AG09319 (cell line): ENCODE measurements at regions not wholly inside any gene's neighbourhood (a gene's known extent, or its start where the extent isn't known, plus 50 kb on each side); places are given as distances from the start of the nearest gene placed in this dataset.

Source experiments
- DNase-seq: peaks from one replicate; pipeline ENCODE4 v3.0.0-alpha.2; 2010; ENCODE audit warnings: low read depth; ENCODE audit errors: extremely low read depth
- TF ChIP-seq, protein P1 (sequence below): IDR thresholded peaks from 2 replicates; pipeline ENCODE4 v1.5.1; 2011; ENCODE audit warnings: low read depth, mild to moderate bottlenecking, inconsistent platforms, low read length, moderate library complexity

DNA sequence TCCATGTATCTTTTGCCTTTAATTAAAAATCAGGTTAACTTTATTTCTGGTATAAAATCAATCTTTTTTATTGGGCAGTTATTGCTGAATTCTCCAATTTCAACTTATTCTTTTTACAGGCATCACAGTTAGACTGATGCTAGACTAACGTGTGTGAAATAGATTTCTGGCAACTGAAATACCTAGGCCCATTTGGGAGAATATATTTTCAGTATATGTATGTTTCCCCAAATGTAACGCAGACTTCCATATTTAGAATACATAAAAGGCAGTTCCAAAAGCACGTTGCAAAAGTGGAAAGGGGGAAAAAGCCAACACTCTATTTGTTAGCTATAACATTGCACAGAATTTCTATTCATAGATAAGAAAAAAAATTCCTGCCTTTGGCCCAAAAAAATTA lies 297.0 kb downstream of the ATP23 start:
- TF ChIP-seq, protein P1, sequence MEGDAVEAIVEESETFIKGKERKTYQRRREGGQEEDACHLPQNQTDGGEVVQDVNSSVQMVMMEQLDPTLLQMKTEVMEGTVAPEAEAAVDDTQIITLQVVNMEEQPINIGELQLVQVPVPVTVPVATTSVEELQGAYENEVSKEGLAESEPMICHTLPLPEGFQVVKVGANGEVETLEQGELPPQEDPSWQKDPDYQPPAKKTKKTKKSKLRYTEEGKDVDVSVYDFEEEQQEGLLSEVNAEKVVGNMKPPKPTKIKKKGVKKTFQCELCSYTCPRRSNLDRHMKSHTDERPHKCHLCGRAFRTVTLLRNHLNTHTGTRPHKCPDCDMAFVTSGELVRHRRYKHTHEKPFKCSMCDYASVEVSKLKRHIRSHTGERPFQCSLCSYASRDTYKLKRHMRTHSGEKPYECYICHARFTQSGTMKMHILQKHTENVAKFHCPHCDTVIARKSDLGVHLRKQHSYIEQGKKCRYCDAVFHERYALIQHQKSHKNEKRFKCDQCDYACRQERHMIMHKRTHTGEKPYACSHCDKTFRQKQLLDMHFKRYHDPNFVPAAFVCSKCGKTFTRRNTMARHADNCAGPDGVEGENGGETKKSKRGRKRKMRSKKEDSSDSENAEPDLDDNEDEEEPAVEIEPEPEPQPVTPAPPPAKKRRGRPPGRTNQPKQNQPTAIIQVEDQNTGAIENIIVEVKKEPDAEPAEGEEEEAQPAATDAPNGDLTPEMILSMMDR: no peak
- DNase-seq: no peak

DNA sequence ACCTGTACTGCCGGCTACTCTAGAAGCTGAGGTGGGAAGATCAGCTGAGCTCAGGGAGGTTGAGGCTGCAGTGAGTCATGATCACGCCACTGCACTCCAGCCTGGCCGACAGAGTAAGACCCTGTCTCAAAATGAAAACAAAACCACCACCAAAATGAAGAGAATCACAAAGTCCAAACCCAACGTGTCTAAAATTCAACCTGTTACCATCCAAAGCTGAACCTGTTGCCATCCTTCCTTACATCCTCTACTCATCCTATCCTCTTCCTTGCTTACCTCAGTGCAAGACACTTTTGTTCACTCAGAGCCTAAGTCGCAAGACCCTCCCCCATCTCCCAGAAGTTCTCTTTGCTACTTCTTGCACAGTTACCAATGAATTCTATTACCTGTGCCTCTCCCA lies 299.7 kb downstream of the ATP23 start:
- TF ChIP-seq, protein P1: no peak
- DNase-seq: no peak

DNA sequence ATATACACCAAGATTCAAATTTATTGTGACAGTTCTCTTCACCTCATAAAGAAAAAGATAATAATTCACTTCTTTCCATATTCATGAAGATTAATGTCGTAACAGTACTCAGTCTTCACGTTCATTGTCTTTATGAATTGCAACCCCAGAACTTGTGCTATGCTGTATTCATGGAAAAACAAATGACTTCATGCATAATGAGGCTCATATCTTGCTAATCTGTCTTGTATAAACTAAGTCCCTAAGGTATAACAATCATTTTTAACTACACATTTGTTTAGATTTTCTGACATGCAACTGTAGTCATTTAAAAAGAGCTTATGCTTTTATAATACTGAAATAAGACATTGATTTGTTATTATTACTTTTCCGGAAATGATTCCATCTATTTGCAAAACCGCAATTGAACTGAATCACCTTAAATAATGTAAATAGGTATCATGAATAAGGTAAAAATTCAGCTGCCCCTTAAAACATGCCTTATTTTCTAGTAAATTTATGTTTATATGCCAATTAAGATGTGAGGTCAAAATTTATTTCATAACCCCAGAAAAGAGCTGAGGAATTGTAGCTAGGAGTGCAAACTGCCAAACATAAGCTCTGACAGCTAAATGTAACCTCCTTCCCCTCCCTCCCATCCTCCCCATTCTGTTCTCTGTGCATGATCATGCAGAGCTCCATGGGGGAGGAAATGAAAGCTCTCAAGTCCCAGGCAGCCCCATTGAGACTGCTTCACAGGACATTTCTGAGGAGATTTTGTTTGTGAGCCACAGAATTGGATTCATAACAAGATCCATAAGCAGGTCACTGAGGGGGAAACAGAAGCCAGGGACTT lies 301.6 kb downstream of the ATP23 start:
- DNase-seq: peak; percentile 11
- TF ChIP-seq, protein P1: no peak

DNA sequence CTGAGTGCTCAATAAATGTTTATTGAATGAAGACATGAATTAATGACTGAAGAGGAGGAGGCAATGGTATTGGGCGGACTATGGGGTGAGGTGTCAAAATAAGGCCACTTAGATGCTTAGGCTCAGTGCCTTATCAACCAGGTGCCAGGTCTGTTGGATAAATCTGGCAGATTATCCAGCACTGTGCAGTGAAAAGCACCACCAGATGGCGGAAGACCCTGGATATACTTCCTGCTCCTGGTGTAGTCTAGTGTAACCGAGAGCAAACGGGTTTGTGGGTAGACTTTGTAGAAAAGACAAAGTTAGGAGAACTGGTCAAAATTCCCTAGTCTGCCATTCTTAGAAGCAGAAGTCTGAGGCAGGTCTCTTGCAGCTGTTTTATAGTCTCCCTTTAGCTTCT lies 306.3 kb downstream of the ATP23 start:
- no peak for DNase-seq
- TF ChIP-seq, protein P1: no peak

DNA sequence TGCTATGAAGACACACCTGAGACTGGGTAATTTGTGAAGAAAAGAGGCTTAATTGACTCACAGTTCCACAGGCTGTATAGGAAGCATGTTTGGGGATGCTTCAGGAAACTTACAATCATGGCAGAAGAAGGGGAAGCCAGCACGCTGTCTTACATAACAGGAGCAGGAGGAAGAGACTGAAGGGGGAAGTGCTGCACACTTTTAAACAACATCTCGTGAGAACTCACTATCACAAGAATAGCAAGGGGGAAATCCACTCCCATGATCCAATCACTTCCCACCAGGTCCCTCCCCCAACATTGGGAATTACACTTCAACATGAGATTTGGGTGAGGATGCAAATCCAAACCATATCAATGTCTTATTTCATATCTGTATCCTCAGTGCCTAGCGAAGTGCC lies 307.2 kb downstream of the ATP23 start:
- TF ChIP-seq, protein P1: no peak
- DNase-seq: no peak

DNA sequence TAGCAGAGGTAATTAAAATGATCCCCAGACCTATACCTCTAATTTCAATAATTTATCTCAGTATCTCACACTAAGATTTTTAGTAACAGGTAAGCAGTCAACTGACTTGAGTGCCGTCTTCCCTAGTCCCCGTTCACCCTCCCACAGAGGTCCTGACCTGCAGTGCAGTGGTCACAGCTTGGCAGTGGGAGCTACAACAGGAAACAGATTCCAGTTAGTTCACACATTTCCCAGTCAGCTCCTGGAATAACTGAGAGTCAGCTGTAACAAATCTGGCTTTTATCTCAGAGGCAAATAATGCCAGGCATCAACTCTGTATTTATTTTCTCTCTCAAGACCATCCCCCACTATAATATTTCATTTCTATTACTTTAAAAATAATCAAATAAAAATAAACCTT lies 308.2 kb downstream of the ATP23 start:
- TF ChIP-seq, protein P1: no peak
- DNase-seq: no peak

DNA sequence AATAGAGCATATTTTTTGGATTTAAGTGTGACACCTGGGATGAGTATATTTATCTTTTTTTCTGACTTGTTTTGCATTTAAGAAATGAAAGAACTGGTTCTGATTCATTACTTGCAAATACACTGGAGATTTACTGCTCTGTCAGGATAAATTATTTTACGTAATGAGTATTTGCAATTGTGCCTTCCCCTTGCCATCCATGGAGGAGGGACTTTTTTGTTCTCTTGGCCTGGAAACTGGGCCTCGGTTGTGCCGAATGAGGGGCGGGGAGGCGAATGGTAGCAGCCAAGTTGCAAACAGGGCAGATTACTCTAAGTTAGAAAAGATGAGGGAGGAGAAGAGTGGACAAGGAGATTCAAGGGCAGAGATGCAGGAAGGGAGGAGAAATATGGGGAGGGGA lies 308.7 kb downstream of the ATP23 start:
- DNase-seq: no peak
- TF ChIP-seq, protein P1: no peak
